ENCODE measurements at regions not wholly inside any gene's neighbourhood (a gene's known extent, or its start where the extent isn't known, plus 50 kb on each side); places are given as distances from the start of the nearest gene placed in this dataset.
"Not testable (repeated sequence)": the region's sequence is repeated elsewhere in the genome, so short reads cannot be mapped to it uniquely, and the experiment has no call there.

- FAIRE-seq, result peak; percentile 43
Measured at GRCh38 chr1:228994676-228995594, 259.7 kb downstream of the RHOU start.

GRCh38 chr1:228996281-228996680 is 261.0 kb downstream of the RHOU start:
- no peak for FAIRE-seq

- no peak for FAIRE-seq
Measured at GRCh38 chr1:228997721-228998144, 262.5 kb downstream of the RHOU start.

- no peak for FAIRE-seq
Measured at GRCh38 chr1:228998179-228998578, 262.9 kb downstream of the RHOU start.

GRCh38 chr1:228999446-229000170 is 264.3 kb downstream of the RHOU start:
- FAIRE-seq, result no peak

- no peak for FAIRE-seq
Measured at GRCh38 chr1:229000187-229000586, 264.9 kb downstream of the RHOU start.

DNA sequence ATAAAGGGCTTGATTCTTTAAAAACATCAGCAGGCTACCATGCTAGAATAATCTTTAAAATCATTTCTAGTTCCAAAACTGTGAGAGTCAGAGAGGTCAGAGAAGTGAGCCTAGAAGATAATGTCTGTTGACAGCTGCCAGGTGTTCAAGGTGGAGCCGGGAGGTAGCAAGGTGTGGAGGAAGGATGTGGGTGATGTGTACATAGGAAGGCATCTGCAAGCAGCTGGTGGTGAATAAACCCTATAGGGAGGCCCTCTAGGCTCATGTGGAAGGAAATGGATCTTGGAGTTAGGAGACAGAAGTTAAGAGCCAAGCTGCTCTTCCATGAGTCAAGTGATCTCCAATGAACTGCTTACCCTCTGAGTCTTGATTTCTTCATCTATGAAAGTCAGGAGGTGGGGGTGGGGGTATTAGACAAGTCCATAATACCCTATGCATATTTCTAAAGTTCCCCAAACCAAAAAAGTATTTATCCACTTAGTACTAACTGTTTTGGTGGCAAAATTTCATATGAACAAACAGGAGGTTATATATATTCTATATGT is 266.3 kb downstream of the RHOU start:
- FAIRE-seq, result no peak

GRCh38 chr1:229002037-229002436 is 266.8 kb downstream of the RHOU start:
- FAIRE-seq, result no peak

- no peak for FAIRE-seq
Measured at GRCh38 chr1:229002451-229002960, 267.2 kb downstream of the RHOU start.

- no peak for FAIRE-seq
Measured at GRCh38 chr1:229003233-229004031, 267.5 kb upstream of the RAB4A start.

- FAIRE-seq, result no peak
Measured at GRCh38 chr1:229004066-229004833, 266.7 kb upstream of the RAB4A start.

DNA sequence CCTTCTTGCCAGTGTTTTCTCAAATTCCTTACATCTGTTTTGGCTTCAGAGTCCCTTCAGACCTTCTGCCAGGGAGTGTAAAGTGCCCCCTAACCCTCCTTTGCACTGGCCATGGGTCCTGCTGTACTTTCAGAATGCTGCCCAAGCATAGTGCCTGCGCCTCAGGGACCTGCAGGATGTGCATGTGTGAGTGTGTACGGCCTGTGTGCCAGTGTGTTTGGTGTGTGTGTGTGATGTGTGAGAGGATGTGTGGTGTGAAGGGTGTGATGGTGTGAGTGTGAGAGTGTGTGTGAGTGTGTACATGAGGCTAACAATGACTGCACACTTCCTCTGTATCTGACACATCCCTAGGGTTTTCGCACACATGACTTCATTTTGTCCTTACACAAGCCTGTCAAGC is 265.8 kb upstream of the RAB4A start:
- FAIRE-seq, result no peak

- FAIRE-seq, result no peak
Measured at GRCh38 chr1:229005556-229005955, 265.4 kb upstream of the RAB4A start.

DNA sequence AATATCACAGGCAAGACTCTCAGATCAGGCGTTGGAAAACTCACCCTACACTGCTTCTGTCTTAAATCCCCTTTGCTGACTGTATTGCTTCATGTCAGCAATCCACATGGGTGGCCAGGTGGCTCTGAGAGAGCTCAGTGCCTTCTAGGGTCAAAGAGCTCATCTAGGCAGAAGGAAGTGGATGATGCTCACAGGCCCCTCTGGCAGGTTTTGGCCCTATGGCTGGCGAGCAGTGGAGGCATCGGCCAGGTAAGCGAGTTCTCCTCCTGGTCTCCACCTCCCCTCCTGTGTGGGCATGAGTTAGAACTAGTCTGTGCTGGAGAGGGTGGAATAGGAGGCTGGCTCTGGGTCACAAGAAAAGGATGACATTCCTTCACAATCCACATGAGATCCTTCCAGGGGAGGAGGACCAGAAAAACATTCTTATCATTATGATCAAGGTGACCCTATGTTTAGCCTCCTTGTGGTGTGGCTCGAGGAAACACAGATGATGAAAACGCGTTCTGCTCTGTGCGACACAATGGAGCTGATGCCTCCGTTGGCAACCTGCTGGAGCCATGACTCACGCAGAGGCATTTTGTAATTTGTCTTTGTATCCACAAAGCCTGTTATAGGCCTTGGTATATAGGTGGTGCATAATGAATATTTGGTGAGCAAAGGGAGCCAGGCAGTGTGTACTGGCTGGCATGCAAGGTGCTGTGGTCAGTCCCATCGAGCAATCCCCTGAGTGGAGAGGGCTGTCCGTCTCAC is 264.6 kb upstream of the RAB4A start:
- no peak for FAIRE-seq

DNA sequence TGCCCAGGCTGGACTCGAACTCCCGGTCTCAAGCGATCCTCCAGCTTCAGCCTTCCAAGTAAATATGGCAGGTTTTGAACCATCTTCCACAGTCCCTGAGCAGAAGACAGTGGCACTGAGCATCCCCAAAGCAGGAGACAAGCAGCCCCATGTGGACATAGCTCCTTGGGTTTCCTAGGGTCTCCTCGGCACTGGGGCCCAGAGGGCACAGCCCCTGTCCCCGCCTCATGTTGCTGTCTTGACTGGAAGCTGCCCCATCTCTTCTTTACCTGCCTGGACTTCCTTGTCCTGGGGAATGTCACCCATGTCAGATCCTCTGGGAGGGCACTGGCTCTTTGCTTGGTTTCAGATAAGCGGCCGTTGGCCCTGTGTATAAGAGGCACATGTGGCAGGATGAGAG is 263.7 kb upstream of the RAB4A start:
- no peak for FAIRE-seq

GRCh38 chr1:229007701-229008100 is 263.2 kb upstream of the RAB4A start:
- no peak for FAIRE-seq

DNA sequence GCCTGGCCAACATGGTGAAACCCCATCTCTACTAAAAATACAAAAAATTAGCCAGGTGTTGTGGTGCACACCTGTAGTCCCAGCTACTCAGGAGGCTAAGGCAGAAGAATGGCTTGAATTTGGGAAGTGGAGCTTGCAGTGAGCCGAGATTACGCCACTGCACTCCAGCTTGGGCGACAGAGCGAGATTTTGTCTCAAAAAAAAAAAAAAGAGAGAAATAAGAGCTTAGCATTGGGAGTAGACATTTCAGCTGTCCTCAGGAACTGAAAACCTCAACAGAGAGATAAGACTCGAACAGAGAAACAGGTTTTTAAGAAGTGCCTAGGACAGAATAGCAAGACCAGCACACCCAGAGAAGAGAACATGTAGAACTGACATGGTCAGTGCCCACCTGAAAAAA is 262.6 kb upstream of the RAB4A start:
- not testable (repeated sequence) for FAIRE-seq

GRCh38 chr1:229011022-229011421 is 259.9 kb upstream of the RAB4A start:
- no peak for FAIRE-seq

DNA sequence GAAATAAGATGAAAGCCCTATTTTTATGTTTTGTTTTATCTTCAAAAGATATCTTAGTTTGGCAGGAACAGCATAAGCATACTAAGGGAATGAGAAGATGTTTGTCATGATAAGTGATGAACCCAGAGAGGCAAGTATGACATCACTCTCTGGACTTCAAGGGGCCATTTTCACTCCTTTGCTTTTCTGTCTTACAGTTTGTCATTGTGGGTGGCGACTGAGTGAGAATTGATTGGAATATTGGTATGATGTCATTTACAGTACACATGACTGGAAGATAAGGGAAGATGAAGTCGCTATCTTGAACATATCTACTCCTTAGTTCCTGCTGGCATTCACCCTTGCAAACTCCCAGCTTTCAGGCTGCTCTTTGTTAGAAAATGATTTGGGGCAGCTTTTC is 258.1 kb upstream of the RAB4A start:
- FAIRE-seq, result no peak

- FAIRE-seq, result no peak
Measured at GRCh38 chr1:229013981-229014380, 256.9 kb upstream of the RAB4A start.

DNA sequence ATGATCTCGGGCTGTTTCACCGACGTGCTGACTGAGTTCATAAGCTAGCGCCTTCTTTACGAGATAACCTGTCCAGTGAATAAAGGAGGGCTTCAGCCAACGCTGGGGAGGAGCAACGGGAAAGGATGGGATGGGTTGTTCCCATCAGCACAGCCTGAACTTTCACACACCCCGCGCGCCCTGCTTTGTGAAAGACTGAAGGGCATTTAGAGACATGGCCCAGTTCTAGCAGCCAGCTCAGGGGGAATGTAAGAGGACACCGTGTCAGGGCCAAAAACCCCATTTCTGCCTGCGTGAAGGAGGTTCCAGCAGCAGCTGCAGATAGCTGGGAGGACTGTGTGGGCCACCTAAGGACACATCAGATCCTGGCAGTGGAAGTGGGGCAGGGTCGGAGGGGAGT is 255.1 kb upstream of the RAB4A start:
- no peak for FAIRE-seq
